ENCODE measurements at regions not wholly inside any gene's neighbourhood (a gene's known extent, or its start where the extent isn't known, plus 50 kb on each side); places are given as distances from the start of the nearest gene placed in this dataset.

GRCh38 chr3:104961851-104962250 is 404.9 kb upstream of the ALCAM start:
- H3K79me2 ChIP-seq (ENCODE audit: insufficient read depth, low read length), result no peaks in the 10 kb centered on the region
- H3K56ac ChIP-seq (ENCODE audit: insufficient read length, low read depth, low read length), result no peak overlapping the region
- Mint-ChIP-seq H3K36me3 (ENCODE audit: insufficient read depth in 1 of 3, low read depth in 3 of 3) (peaks cover 0 to 4% (median 0%) of the 10 kb centered on the region in 3 experiments; a peak in 1 of 7 replicates), H3K4me1 (peaks cover 25 to 36% of the 10 kb centered on the region in 2 experiments), H3K4me3 (peak overlapping the region in 1 of 2 experiments; percentile 9; a peak in 1 of 5 replicates), H3K9me3 (no peaks in the 10 kb centered on the region; a peak in 3 of 5 replicates), H3K27me3 (ENCODE audit: low read depth) (no peaks in the 10 kb centered on the region), H3K27ac (peak overlapping the region; percentile 37 to 98 (median 83); a peak in 6 of 7 replicates)
- no peak overlapping the region for H2BK120ac ChIP-seq (ENCODE audit: low read depth, low read length, poor library complexity, severe bottlenecking)
- H3K23me2 ChIP-seq (ENCODE audit: insufficient read length, low read depth, low read length, poor library complexity, severe bottlenecking), result no peaks in the 10 kb centered on the region
- no peak overlapping the region for H2BK20ac ChIP-seq (ENCODE audit: low read depth, low read length, poor library complexity, severe bottlenecking)
- peak overlapping the region; percentile 6 for H2AFZ ChIP-seq (ENCODE audit: low read length)
- no peak overlapping the region for H3K4me2 ChIP-seq (ENCODE audit: insufficient read depth, insufficient read length, low read length)
- no peak overlapping the region for H2BK5ac ChIP-seq (ENCODE audit: insufficient read length, low read length)
- H2AK5ac ChIP-seq (ENCODE audit: insufficient read length, low read length), result no peak overlapping the region
- WGBS (ENCODE audit: extremely low coverage, insufficient read length, low lambda C conversion rate), result no CpG with 5 or more reads among the region's 1 CpG
- DNase-seq, result no peak
- H3K27ac ChIP-seq (ENCODE audit: insufficient read length, low read depth, low read length), result no peak overlapping the region
- no peak overlapping the region for H3K18ac ChIP-seq (ENCODE audit: insufficient read length, low read depth, low read length)
- peaks cover 3% of the 10 kb centered on the region for H3K4me1 ChIP-seq (ENCODE audit: insufficient read depth, low read length)
- no peak for TF ChIP-seq CTCF (conservative IDR thresholded peaks at IDR 0.05)
- no peak overlapping the region for H4K8ac ChIP-seq (replicated peaks; ENCODE audit: insufficient read length, low read depth, low read length)
- no peak overlapping the region for H3K23ac ChIP-seq (ENCODE audit: insufficient read length, low read depth, low read length)
- H4K5ac ChIP-seq (ENCODE audit: insufficient read length, low read depth, low read length), result no peak overlapping the region
- H3K14ac ChIP-seq (ENCODE audit: insufficient read depth, low read length), result no peak overlapping the region
- H4K91ac ChIP-seq (ENCODE audit: insufficient read length, low read depth, low read length), result no peak overlapping the region
- H3K9me3 ChIP-seq (ENCODE audit: control insufficient read depth, low read depth, low read length), result no peaks in the 10 kb centered on the region
- H4K20me1 ChIP-seq (ENCODE audit: control insufficient read depth, insufficient read depth, insufficient read length), result no peaks in the 10 kb centered on the region
- no peaks in the 10 kb centered on the region for H3K27me3 ChIP-seq (ENCODE audit: insufficient read depth, low read length)
- H2BK12ac ChIP-seq (ENCODE audit: insufficient read length, low read depth, low read length), result no peak overlapping the region
- H3T11ph ChIP-seq (ENCODE audit: low read length), result no peak overlapping the region
- H2BK15ac ChIP-seq (ENCODE audit: low read depth, low read length), result no peak overlapping the region
- no peak overlapping the region for H3K9ac ChIP-seq (ENCODE audit: extremely low read depth, insufficient read length, low read length)
- no peaks in the 10 kb centered on the region for H3K79me1 ChIP-seq (ENCODE audit: insufficient read depth, low read depth, low read length, poor library complexity, severe bottlenecking)
- H3K4ac ChIP-seq (ENCODE audit: low read depth, low read length), result no peak overlapping the region
